GM19239 (cell line): ENCODE measurements at regions not wholly inside any gene's neighbourhood (a gene's known extent, or its start where the extent isn't known, plus 50 kb on each side); places are given as distances from the start of the nearest gene placed in this dataset.
"Not testable (repeated sequence)": the region's sequence is repeated elsewhere in the genome, so short reads cannot be mapped to it uniquely, and the experiment has no call there.

ENCODE experiments used
- DNase-seq: peaks from one replicate; pipeline ENCODE4 v3.0.0; 2011; ENCODE audit warnings: low spot score; ENCODE audit not compliant: insufficient read length
- FAIRE-seq: peaks from 2 replicates; lab custom pipeline; 2011; peaks lifted over from hg19 to GRCh38; lab: Jason Lieb, UNC

GRCh38 chr10:28980264-28980663 lies 302.9 kb downstream of the BAMBI start:
- FAIRE-seq (no peak), DNase-seq (no peak)

GRCh38 chr10:28981007-28981406 lies 303.7 kb downstream of the BAMBI start:
- FAIRE-seq, result no peak
- peak; percentile 25 for DNase-seq

- FAIRE-seq, result no peak
- no peak for DNase-seq
These were observed 305.7 kb downstream of the BAMBI start for GRCh38 chr10:28982974-28983373.

GRCh38 chr10:28983799-28984198 lies 305.1 kb upstream of the LYZL1 start:
- FAIRE-seq (no peak), DNase-seq (no peak)

GRCh38 chr10:28984431-28984830 lies 304.4 kb upstream of the LYZL1 start:
- peak; percentile 14 for DNase-seq

GRCh38 chr10:28985137-28985885 lies 303.6 kb upstream of the LYZL1 start:
- no peak for FAIRE-seq
- no peak for DNase-seq

More at GRCh38 chr10:28984431-28984830, 304.4 kb upstream of the LYZL1 start:
- FAIRE-seq, result peak; percentile 21

GRCh38 chr10:28986117-28986792 lies 302.6 kb upstream of the LYZL1 start:
- no peak for FAIRE-seq
- no peak for DNase-seq

- DNase-seq (no peak), FAIRE-seq (no peak)
These were observed 302.0 kb upstream of the LYZL1 start for GRCh38 chr10:28986856-28987255.

GRCh38 chr10:28987555-28988320 lies 301.1 kb upstream of the LYZL1 start:
- DNase-seq (no peak), FAIRE-seq (no peak)

- no peak for DNase-seq
- FAIRE-seq, result no peak
These were observed 299.9 kb upstream of the LYZL1 start for GRCh38 chr10:28988980-28989379.

- peak; percentile 10 for DNase-seq
- peak; percentile 40 for FAIRE-seq
These were observed 297.3 kb upstream of the LYZL1 start for GRCh38 chr10:28991333-28992270.

GRCh38 chr10:28993056-28993455 lies 295.8 kb upstream of the LYZL1 start:
- FAIRE-seq (no peak), DNase-seq (no peak)

- DNase-seq (no peak), FAIRE-seq (no peak)
These were observed 295.0 kb upstream of the LYZL1 start for GRCh38 chr10:28993861-28994260.

- FAIRE-seq, DNase-seq: not testable (repeated sequence)
These were observed 294.1 kb upstream of the LYZL1 start for GRCh38 chr10:28994802-28995201.

GRCh38 chr10:28995497-28995896 lies 293.4 kb upstream of the LYZL1 start:
- FAIRE-seq (no peak), DNase-seq (no peak)

GRCh38 chr10:28996345-28996744 lies 292.5 kb upstream of the LYZL1 start:
- FAIRE-seq (no peak), DNase-seq (no peak)

- DNase-seq (no peak), FAIRE-seq (no peak)
These were observed 291.8 kb upstream of the LYZL1 start for GRCh38 chr10:28996947-28997551.

GRCh38 chr10:28997734-28998133 lies 291.1 kb upstream of the LYZL1 start:
- DNase-seq (no peak), FAIRE-seq (no peak)

GRCh38 chr10:29001801-29002200 lies 287.1 kb upstream of the LYZL1 start:
- no peak for DNase-seq

More at GRCh38 chr10:29001801-29002200, 287.1 kb upstream of the LYZL1 start:
- FAIRE-seq, result no peak
